DND-41 (cell line): ENCODE measurements at regions not wholly inside any gene's neighbourhood (a gene's known extent, or its start where the extent isn't known, plus 50 kb on each side); places are given as distances from the start of the nearest gene placed in this dataset.

Source experiments
- ATAC-seq: fragments of 200-7000 bp; cut with Tn5 transposase; 3 replicates; pipeline ENCODE4 v1.9.1; 2021; ENCODE audit warnings: low read depth; ENCODE audit not compliant: insufficient read depth
- DNase-seq: peaks from one replicate; pipeline ENCODE4 v3.0.0-alpha.2; 2020
- H2AFZ ChIP-seq: 2 replicates; pipeline ENCODE4 v1.6.0; 2012; ENCODE audit warnings: low read depth, low read length
- H3K27ac ChIP-seq: 2 replicates; pipeline ENCODE4 v1.5.1; 2012; ENCODE audit warnings: low read length, inconsistent platforms
- H3K27me3 ChIP-seq: fragments of 200-600 bp; sonication (generic); 2 replicates; pipeline ENCODE4 v1.6.0; 2012; ENCODE audit warnings: low read length, mild to moderate bottlenecking, inconsistent platforms; ENCODE audit not compliant: insufficient read depth, poor library complexity
- H3K36me3 ChIP-seq: 2 replicates; pipeline ENCODE4 v1.5.1; 2012; ENCODE audit warnings: low read length, inconsistent platforms; ENCODE audit not compliant: insufficient read depth
- H3K4me1 ChIP-seq: 2 replicates; pipeline ENCODE4 v1.5.1; 2012; ENCODE audit warnings: mild to moderate bottlenecking, low read length; ENCODE audit not compliant: insufficient read depth
- H3K4me2 ChIP-seq: 2 replicates; pipeline ENCODE4 v1.6.0; 2012; ENCODE audit warnings: mild to moderate bottlenecking, moderate library complexity, low read length, inconsistent platforms; ENCODE audit not compliant: insufficient read depth
- H3K4me3 ChIP-seq, 2 experiments: fragments of 200-600 bp in 1 of 2; shearing (Covaris generic) in 1 of 2; 2 replicates each; pipeline ENCODE4 v1.5.1; 2012 to 2016; ENCODE audit warnings: inconsistent platforms in 2 of 2, low read length in 2 of 2, mild to moderate bottlenecking in 2 of 2, low read depth in 1 of 2, moderate library complexity in 1 of 2
- H3K79me2 ChIP-seq: 2 replicates; pipeline ENCODE4 v1.6.0; 2012; ENCODE audit warnings: low read length, inconsistent platforms; ENCODE audit not compliant: insufficient read depth
- H3K9ac ChIP-seq: 2 replicates; pipeline ENCODE4 v1.6.0; 2012; ENCODE audit warnings: low read depth, mild to moderate bottlenecking, inconsistent platforms, low read length, moderate library complexity
- H3K9me3 ChIP-seq: 2 replicates; pipeline ENCODE4 v1.5.1; 2012; ENCODE audit warnings: low read length, moderate library complexity, mild to moderate bottlenecking, inconsistent platforms; ENCODE audit not compliant: insufficient read depth, severe bottlenecking
- H4K20me1 ChIP-seq: 2 replicates; pipeline ENCODE4 v1.6.0; 2012; ENCODE audit warnings: low read length; ENCODE audit not compliant: insufficient read depth
- EZH2 ChIP-seq: IDR thresholded peaks from 3 replicates; pipeline ENCODE4 v1.6.1; 2012; ENCODE audit warnings: borderline replicate concordance, low read depth, mild to moderate bottlenecking, moderate library complexity, low read length, inconsistent platforms; ENCODE audit not compliant: severe bottlenecking
- TF ChIP-seq, protein P1 (sequence below): IDR thresholded peaks from 2 replicates; pipeline ENCODE4 v1.5.1; 2012; ENCODE audit warnings: borderline replicate concordance, low read length, moderate library complexity, mild to moderate bottlenecking; ENCODE audit not compliant: poor library complexity, severe bottlenecking; ENCODE audit errors: extremely low read depth

GRCh38 chr2:53233759-53234547 lies 533.7 kb upstream of the CHAC2 start:
- Histone ChIP-seq H2AFZ (0 out of 2 replicates have a peak overlapping the region, but pooled peaks have one; percentile 13), H3K79me2 (no peaks in the 10 kb centered on the region), H3K4me3 (no peak overlapping the region), H3K9ac (no peak overlapping the region), H4K20me1 (no peaks in the 10 kb centered on the region), H3K27ac (peak overlapping the region; percentile 53), H3K4me1 (peaks cover 65% of the 10 kb centered on the region), H3K27me3 (no peaks in the 10 kb centered on the region), H3K4me2 (no peak overlapping the region), H3K36me3 (no peaks in the 10 kb centered on the region), H3K9me3 (no peaks in the 10 kb centered on the region)
- DNase-seq, result peak; percentile 48
- ATAC-seq, result peak; percentile 54
- TF ChIP-seq, protein P1, sequence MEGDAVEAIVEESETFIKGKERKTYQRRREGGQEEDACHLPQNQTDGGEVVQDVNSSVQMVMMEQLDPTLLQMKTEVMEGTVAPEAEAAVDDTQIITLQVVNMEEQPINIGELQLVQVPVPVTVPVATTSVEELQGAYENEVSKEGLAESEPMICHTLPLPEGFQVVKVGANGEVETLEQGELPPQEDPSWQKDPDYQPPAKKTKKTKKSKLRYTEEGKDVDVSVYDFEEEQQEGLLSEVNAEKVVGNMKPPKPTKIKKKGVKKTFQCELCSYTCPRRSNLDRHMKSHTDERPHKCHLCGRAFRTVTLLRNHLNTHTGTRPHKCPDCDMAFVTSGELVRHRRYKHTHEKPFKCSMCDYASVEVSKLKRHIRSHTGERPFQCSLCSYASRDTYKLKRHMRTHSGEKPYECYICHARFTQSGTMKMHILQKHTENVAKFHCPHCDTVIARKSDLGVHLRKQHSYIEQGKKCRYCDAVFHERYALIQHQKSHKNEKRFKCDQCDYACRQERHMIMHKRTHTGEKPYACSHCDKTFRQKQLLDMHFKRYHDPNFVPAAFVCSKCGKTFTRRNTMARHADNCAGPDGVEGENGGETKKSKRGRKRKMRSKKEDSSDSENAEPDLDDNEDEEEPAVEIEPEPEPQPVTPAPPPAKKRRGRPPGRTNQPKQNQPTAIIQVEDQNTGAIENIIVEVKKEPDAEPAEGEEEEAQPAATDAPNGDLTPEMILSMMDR, result no peak
- TF ChIP-seq EZH2, result no peak

DNA sequence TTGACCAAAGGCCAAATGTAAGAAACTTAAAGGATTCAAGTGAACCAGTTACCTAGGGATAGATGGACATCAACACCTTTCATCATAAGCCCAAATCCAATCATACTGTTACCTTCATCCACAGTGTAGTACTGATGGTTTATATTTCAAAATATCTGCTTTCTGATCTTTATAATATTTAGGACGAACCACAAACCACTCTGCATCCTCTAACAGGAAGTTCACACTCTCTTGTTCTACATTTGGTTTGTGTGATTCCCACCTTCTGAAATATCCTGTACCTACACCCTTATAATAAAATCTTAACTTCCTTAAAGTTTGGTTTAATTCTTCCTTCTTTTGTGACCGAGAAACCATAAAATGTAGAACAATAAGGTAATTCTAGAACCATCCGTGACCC lies 535.7 kb upstream of the CHAC2 start:
- ATAC-seq (peak; percentile 90), DNase-seq (no peak)
- Histone ChIP-seq H3K4me1 (peaks cover 64% of the 10 kb centered on the region), H3K9me3 (no peaks in the 10 kb centered on the region), H3K4me2 (peak overlapping the region; percentile 41), H2AFZ (no peak overlapping the region), H3K27ac (peak overlapping the region; percentile 75), H4K20me1 (no peaks in the 10 kb centered on the region), H3K27me3 (no peaks in the 10 kb centered on the region), H3K4me3 (no peak overlapping the region), H3K9ac (no peak overlapping the region), H3K79me2 (no peaks in the 10 kb centered on the region), H3K36me3 (no peaks in the 10 kb centered on the region)
- TF ChIP-seq, protein P1, result no peak
- no peak for TF ChIP-seq EZH2

GRCh38 chr2:53230691-53231090 lies 536.9 kb upstream of the CHAC2 start:
- ATAC-seq (no peak), DNase-seq (no peak)
- no peak overlapping the region for H2AFZ ChIP-seq
- no peak overlapping the region for H3K4me2 ChIP-seq
- no peak overlapping the region for H3K9ac ChIP-seq
- no peak overlapping the region for H3K27ac ChIP-seq
- no peaks in the 10 kb centered on the region for H4K20me1 ChIP-seq
- TF ChIP-seq EZH2, result no peak
- TF ChIP-seq, protein P1, result no peak
- no peaks in the 10 kb centered on the region for H3K79me2 ChIP-seq
- H3K4me1 ChIP-seq, result peaks cover 52% of the 10 kb centered on the region
- H3K27me3 ChIP-seq, result no peaks in the 10 kb centered on the region
- H3K4me3 ChIP-seq, result no peak overlapping the region
- no peaks in the 10 kb centered on the region for H3K36me3 ChIP-seq
- no peaks in the 10 kb centered on the region for H3K9me3 ChIP-seq
